ENCODE measurements at regions not wholly inside any gene's neighbourhood (a gene's known extent, or its start where the extent isn't known, plus 50 kb on each side); places are given as distances from the start of the nearest gene placed in this dataset.

GRCh38 chrX:13109817-13110216 lies 65.4 kb upstream of the FAM9C start:
- TF ChIP-seq EZH2 (IDR thresholded peaks at IDR 0.05; ENCODE audit: borderline replicate concordance, insufficient read depth, low read depth, low read length, poor library complexity, severe bottlenecking): no peak
- TF ChIP-seq, protein P1, sequence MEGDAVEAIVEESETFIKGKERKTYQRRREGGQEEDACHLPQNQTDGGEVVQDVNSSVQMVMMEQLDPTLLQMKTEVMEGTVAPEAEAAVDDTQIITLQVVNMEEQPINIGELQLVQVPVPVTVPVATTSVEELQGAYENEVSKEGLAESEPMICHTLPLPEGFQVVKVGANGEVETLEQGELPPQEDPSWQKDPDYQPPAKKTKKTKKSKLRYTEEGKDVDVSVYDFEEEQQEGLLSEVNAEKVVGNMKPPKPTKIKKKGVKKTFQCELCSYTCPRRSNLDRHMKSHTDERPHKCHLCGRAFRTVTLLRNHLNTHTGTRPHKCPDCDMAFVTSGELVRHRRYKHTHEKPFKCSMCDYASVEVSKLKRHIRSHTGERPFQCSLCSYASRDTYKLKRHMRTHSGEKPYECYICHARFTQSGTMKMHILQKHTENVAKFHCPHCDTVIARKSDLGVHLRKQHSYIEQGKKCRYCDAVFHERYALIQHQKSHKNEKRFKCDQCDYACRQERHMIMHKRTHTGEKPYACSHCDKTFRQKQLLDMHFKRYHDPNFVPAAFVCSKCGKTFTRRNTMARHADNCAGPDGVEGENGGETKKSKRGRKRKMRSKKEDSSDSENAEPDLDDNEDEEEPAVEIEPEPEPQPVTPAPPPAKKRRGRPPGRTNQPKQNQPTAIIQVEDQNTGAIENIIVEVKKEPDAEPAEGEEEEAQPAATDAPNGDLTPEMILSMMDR (IDR thresholded peaks at IDR 0.05): no peak
- no peak overlapping the region for H3K27ac ChIP-seq (ENCODE audit: low read length in 2 of 2)
- H3K4me2 ChIP-seq (replicated peaks; ENCODE audit: low read depth, low read length, poor library complexity, severe bottlenecking): no peak overlapping the region
- no CpG with 5 or more reads among the region's 5 CpGs for WGBS (ENCODE audit: insufficient coverage)
- Mint-ChIP-seq H3K4me3 (no peak overlapping the region), H3K9me3 (ENCODE audit: insufficient read depth) (no peaks in the 10 kb centered on the region), H3K27ac (no peak overlapping the region), H3K4me1 (no peaks in the 10 kb centered on the region), H3K27me3 (no peaks in the 10 kb centered on the region)
- no peaks in the 10 kb centered on the region for H3K9me3 ChIP-seq (ENCODE audit: control extremely low read depth in 1 of 3, control insufficient read depth in 2 of 3, insufficient read depth in 1 of 3, low read length in 2 of 3)
- H3K4me3 ChIP-seq (ENCODE audit: control extremely low read depth in 1 of 5, extremely low read depth in 1 of 5, insufficient read depth in 1 of 5, low read depth in 2 of 5, low read length in 4 of 5): no peak overlapping the region
- no peak overlapping the region for H3K9ac ChIP-seq (ENCODE audit: low read length)
- intact Hi-C loops (cut with micrococcal nuclease): no loop called here
- CTCF ChIA-PET: no interaction called here
- H3K79me2 ChIP-seq (ENCODE audit: control insufficient read depth, insufficient read depth, low read length): no peaks in the 10 kb centered on the region
- no peak for DNase-seq
- no peaks in the 10 kb centered on the region for H3K4me1 ChIP-seq (ENCODE audit: control insufficient read depth in 2 of 2, insufficient read depth in 2 of 2, low read length in 2 of 2)
- no peaks in the 10 kb centered on the region for H3K36me3 ChIP-seq (replicated peaks in 1 of 2; ENCODE audit: control extremely low read depth in 1 of 2, control insufficient read depth in 1 of 2, extremely low read depth in 1 of 2, insufficient read depth in 2 of 2, low read length in 1 of 2)
- POLR2A ChIA-PET: no interaction called here
- no peak for ATAC-seq (ENCODE audit: low read depth)
- no peaks in the 10 kb centered on the region for H3K27me3 ChIP-seq (replicated peaks in 1 of 4; ENCODE audit: control extremely low read depth in 1 of 4, control insufficient read depth in 3 of 4, insufficient read depth in 4 of 4, low read length in 3 of 4)
- no peak overlapping the region for H2AFZ ChIP-seq (ENCODE audit: insufficient read depth, low read depth, low read length, poor library complexity, severe bottlenecking)
- no peaks in the 10 kb centered on the region for H4K20me1 ChIP-seq (ENCODE audit: control insufficient read depth, insufficient read depth, low read length, poor library complexity, severe bottlenecking)

DNA sequence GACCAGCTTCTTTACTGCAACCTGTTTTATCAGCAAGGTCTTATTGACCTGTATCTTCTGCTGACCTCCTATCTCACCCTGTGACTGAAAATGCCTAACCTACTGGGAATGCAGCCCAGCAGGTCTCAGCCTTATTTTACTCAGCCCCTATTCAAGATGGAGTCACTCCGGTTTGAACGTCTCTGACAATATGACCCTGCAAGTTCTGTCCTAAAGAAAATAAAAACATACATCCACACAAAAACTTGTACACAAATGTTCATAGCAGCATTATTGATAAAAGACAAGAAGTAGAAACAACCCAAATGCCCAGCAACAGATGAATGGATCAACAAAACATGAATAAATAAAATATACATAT lies 59.5 kb upstream of the FAM9C start:
- Histone ChIP-seq H3K4me3 (ENCODE audit: control extremely low read depth in 1 of 5, extremely low read depth in 1 of 5, insufficient read depth in 1 of 5, low read depth in 2 of 5, low read length in 4 of 5) (no peak overlapping the region), H3K9ac (ENCODE audit: low read length) (no peak overlapping the region), H3K9me3 (ENCODE audit: control extremely low read depth in 1 of 3, control insufficient read depth in 2 of 3, insufficient read depth in 1 of 3, low read length in 2 of 3) (no peaks in the 10 kb centered on the region), H3K27ac (ENCODE audit: low read length in 2 of 2) (no peak overlapping the region), H2AFZ (ENCODE audit: insufficient read depth, low read depth, low read length, poor library complexity, severe bottlenecking) (no peak overlapping the region), H3K4me2 (replicated peaks; ENCODE audit: low read depth, low read length, poor library complexity, severe bottlenecking) (no peak overlapping the region), H3K36me3 (replicated peaks in 1 of 2; ENCODE audit: control extremely low read depth in 1 of 2, control insufficient read depth in 1 of 2, extremely low read depth in 1 of 2, insufficient read depth in 2 of 2, low read length in 1 of 2) (no peaks in the 10 kb centered on the region), H3K79me2 (ENCODE audit: control insufficient read depth, insufficient read depth, low read length) (no peaks in the 10 kb centered on the region), H3K4me1 (ENCODE audit: control insufficient read depth in 2 of 2, insufficient read depth in 2 of 2, low read length in 2 of 2) (peaks cover 5 to 22% of the 10 kb centered on the region in 2 donors), H3K27me3 (replicated peaks in 1 of 4; ENCODE audit: control extremely low read depth in 1 of 4, control insufficient read depth in 3 of 4, insufficient read depth in 4 of 4, low read length in 3 of 4) (peaks cover 0 to 3% (median 0%) of the 10 kb centered on the region in 4 experiments), H4K20me1 (ENCODE audit: control insufficient read depth, insufficient read depth, low read length, poor library complexity, severe bottlenecking) (no peaks in the 10 kb centered on the region)
- ChIA-PET CTCF (no interaction called here), POLR2A (no interaction called here)
- ATAC-seq (ENCODE audit: low read depth) (no peak), DNase-seq (no peak)
- no peak overlapping the region for H3K4me3 Mint-ChIP-seq
- no peaks in the 10 kb centered on the region for H3K27me3 Mint-ChIP-seq
- intact Hi-C loops (cut with micrococcal nuclease): no loop called here
- TF ChIP-seq, protein P1 (IDR thresholded peaks at IDR 0.05): no peak
- no peak for TF ChIP-seq EZH2 (IDR thresholded peaks at IDR 0.05; ENCODE audit: borderline replicate concordance, insufficient read depth, low read depth, low read length, poor library complexity, severe bottlenecking)
- no peaks in the 10 kb centered on the region for H3K9me3 Mint-ChIP-seq (ENCODE audit: insufficient read depth)
- H3K4me1 Mint-ChIP-seq: peaks cover 26% of the 10 kb centered on the region
- no peak overlapping the region for H3K27ac Mint-ChIP-seq
- WGBS (ENCODE audit: insufficient coverage): no CpG with 5 or more reads among the region's 2 CpGs

Measured in B cell (primary cell).